GM18507 (cell line): ENCODE measurements at regions not wholly inside any gene's neighbourhood (a gene's known extent, or its start where the extent isn't known, plus 50 kb on each side); places are given as distances from the start of the nearest gene placed in this dataset.

Experiments
- DNase-seq: peaks from one replicate; pipeline ENCODE4 v3.0.0; 2011; ENCODE audit warnings: low read depth; ENCODE audit not compliant: insufficient read length; ENCODE audit errors: extremely low spot score
- FAIRE-seq: peaks from 2 replicates; lab custom pipeline; 2011; peaks lifted over from hg19 to GRCh38; lab: Jason Lieb, UNC

DNA sequence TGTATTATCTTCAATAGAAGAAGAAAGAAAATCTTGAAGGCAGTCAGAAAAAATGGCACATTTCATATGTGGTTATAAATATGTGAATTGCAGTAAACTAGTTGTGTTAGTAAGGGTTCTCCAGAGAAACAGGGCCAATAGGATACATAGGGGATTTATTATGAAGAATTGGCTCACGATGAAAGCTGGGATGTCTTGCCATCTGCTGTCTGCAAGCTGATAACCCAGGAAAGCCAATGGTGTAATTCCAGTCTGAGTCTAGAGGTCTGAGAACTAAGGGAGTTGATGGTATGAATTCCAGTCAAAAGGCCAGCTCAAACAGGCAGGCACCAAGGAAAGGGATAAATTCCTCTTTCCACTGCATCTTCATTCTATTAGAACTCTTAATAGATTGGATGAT, 362.4 kb downstream of the KCNJ3 start:
- no peak for FAIRE-seq
- no peak for DNase-seq

GRCh38 chr2:155054712-155055111, 356.2 kb downstream of the KCNJ3 start:
- FAIRE-seq: no peak
- DNase-seq: no peak

GRCh38 chr2:155043097-155043496, 344.6 kb downstream of the KCNJ3 start:
- DNase-seq (no peak), FAIRE-seq (no peak)

- FAIRE-seq: no peak
- no peak for DNase-seq
Measured at GRCh38 chr2:155035308-155035707, 336.8 kb downstream of the KCNJ3 start.

DNA sequence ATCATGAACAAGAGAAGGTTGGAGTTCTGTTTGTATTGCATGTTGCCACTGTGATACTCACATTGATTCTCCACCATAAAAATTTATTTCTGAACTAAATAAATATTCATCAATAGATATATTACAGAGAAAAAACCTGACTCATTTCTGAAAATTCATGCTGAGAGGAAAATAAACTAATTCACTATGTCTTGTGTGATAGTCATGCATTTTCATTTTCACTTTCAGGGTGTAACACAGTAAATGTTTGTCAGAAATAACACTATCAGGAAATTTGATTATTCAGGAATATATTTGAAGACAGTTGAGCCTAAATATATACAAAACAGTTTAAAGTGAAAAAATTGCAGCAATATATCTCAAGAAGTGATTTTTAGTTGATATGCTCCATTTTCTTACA, 335.2 kb downstream of the KCNJ3 start:
- FAIRE-seq: no peak
- no peak for DNase-seq

- DNase-seq (no peak), FAIRE-seq (no peak)
Measured at GRCh38 chr2:155030296-155030695, 331.8 kb downstream of the KCNJ3 start.

DNA sequence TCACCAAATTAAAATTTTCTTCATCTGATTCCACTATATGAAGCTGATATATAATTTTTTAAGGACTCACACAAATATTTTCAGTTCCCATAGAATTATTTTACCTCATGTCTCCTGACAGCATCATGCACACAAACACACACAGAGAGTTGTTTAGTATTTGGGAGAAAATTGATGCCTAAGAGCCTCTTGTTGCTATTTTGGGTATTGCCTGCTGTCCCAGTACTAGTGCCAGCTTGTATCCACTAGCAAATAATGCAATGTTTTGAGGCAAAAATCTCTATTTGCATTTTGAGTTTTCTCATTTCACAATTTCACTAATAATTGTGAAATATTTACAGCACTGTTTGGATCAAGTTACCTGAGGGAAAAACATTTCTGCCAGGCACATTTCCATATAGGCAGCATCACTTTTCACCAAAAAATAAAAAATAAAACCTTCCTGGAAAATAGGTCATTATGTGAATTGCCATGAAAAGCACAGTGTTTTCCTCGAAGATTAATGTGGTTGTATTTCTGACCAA, 328.2 kb downstream of the KCNJ3 start:
- FAIRE-seq (no peak), DNase-seq (no peak)

- DNase-seq: no peak
- FAIRE-seq: no peak
Measured at GRCh38 chr2:155023674-155024073, 325.2 kb downstream of the KCNJ3 start.

DNA sequence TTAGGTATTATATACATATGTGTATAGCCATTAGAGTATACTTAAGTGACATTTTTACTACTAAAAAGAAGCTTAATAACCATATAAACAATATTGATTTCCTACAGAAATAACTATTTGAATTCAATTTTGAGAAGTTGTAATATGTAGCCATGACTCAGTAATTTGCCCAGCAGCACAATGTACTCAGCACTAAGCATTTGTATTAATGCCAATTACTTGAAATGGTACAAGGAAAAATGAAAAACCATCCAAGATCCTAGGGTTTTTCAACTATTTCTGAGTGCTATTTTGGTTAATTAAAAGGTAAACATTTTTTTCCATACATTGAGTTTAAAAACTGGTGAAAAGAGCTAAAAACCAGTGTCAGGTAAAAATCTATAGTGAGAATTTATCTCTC, 324.0 kb downstream of the KCNJ3 start:
- DNase-seq (no peak), FAIRE-seq (no peak)

GRCh38 chr2:155021618-155022017, 323.1 kb downstream of the KCNJ3 start:
- DNase-seq (no peak), FAIRE-seq (no peak)

- DNase-seq (no peak), FAIRE-seq (no peak)
Measured at GRCh38 chr2:155020246-155020645, 321.8 kb downstream of the KCNJ3 start.

DNA sequence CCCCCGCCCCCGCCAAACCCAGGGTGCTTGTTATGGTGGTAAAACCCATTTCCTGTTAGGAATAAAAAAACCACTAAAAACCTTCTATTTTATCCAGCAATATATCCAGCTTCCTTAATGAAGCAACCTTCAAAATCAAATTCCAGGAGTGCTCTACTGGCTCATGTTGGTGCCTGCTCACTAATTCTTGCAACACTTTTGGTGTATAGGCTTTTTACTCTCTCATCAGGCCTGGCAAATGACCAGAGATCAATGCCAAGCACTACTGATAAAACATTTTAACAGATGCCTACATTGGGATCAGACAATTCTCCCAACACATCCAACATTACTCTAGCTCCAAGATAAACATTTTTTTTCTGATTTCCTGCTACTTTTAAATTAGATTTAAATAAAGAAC, 312.4 kb downstream of the KCNJ3 start:
- DNase-seq (no peak), FAIRE-seq (no peak)

- FAIRE-seq: no peak
- no peak for DNase-seq
Measured at GRCh38 chr2:154995361-154995760, 296.9 kb downstream of the KCNJ3 start.

GRCh38 chr2:154992826-154993225, 294.3 kb downstream of the KCNJ3 start:
- FAIRE-seq (no peak), DNase-seq (no peak)

GRCh38 chr2:154978710-154979109, 280.2 kb downstream of the KCNJ3 start:
- no peak for FAIRE-seq
- no peak for DNase-seq

GRCh38 chr2:154978244-154978643, 279.7 kb downstream of the KCNJ3 start:
- FAIRE-seq (no peak), DNase-seq (no peak)

- DNase-seq (no peak), FAIRE-seq (no peak)
Measured at GRCh38 chr2:154974041-154974440, 275.5 kb downstream of the KCNJ3 start.

DNA sequence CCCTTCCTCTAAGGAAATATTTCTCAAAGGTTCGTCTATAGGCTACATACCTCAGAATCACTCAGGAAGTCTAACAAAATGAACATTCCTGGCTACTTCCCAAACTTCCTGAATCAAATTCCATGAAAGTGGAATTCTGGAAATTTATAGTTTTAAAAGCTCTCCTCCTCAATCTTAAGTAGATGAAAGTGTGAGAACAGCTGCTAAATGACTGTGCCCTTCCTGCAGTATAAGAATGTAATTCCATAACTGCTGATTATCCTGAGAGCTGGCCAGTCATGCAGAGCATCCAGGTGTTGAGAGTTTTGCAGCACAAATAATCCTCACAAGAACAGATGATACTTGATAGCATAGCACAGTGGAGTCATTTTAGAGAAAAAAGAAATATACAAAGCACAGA, 265.0 kb downstream of the KCNJ3 start:
- no peak for FAIRE-seq
- no peak for DNase-seq

DNA sequence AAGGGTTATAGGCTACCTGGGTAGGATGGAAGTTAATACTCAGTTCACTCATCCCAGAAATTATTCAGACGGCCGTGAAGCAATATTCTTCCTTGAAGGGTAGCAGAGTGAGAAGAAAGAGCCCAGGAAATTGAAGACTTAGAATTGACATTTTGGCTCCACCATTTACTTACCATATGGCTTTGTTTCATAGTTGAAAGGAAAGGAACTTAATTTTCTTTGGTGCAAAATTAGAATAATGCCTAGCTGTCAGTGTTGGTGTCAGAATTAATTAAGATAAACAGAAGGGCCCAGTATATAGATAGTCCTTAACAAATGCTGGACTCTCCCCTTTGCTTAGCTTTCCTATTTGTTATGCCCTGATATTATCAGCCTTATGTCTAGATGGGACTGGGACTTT, 263.2 kb downstream of the KCNJ3 start:
- FAIRE-seq (no peak), DNase-seq (no peak)

DNA sequence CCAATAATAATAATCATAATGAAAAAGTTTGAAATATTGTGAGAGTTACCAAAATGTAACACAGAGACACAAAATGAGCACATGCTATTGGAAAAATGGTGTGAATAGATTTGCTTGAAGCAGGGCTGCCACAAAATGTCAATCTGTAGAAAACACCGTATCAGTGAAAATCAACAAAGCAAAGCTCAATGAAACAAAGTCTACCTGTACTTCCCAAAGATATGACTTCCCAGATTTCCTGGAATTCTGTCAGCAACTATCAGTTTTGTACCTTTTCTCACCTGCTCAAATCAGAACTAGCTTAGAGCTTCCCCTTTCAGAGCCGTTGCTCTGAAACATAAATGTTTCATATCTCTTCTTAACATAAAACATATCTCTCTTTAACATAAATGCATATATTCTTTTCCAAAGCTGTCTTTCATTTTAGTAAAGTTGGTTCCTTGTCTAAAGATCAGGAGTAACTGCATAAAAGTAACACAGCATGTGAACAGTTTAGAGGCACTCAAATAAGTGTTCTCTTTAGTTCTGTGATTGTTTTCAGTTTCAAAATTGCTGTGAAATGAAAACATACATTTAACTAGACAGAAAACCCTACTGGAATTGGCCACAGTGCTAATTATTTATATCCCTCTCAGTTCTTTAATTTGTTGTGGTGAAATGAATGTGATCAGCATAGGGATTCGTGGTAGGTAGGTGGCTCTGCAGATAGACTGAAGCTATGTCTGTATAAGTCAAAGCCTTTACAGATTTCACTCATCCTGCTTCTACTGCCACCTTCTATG, 262.5 kb downstream of the KCNJ3 start:
- no peak for DNase-seq
- FAIRE-seq: no peak

- DNase-seq (no peak), FAIRE-seq (no peak)
Measured at GRCh38 chr2:154952346-154952980, 254.0 kb downstream of the KCNJ3 start.
